ENCODE measurements at regions not wholly inside any gene's neighbourhood (a gene's known extent, or its start where the extent isn't known, plus 50 kb on each side); places are given as distances from the start of the nearest gene placed in this dataset.
"Not testable (repeated sequence)": the region's sequence is repeated elsewhere in the genome, so short reads cannot be mapped to it uniquely, and the experiment has no call there.

DNA sequence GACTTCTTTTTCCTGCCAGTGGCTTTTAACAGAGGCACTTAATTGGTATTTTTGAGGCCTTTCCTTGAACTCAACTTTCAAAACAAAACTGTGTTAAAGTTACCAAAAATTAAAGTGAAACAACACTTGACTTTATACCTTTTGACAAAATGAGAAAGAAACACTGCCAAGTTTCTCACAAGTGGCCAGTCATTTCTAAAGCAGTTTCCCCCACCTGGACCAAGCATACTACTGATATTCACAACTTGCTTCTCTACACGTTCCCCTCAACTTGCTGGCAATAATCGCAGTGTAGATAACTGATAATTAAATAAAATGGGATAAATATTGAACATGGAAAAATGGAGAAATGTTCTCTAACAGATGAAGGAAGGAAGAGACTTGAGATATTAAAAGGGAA, 135.7 kb downstream of the TLR4 start:
- TF ChIP-seq SIN3A (IDR thresholded peaks at IDR 0.05; ENCODE audit: borderline replicate concordance, insufficient read depth, low read depth, low read length): no peak
- no peak for TF ChIP-seq TCF7L2 (IDR thresholded peaks at IDR 0.05; ENCODE audit: low read depth, low read length)
- TF ChIP-seq, protein P1, sequence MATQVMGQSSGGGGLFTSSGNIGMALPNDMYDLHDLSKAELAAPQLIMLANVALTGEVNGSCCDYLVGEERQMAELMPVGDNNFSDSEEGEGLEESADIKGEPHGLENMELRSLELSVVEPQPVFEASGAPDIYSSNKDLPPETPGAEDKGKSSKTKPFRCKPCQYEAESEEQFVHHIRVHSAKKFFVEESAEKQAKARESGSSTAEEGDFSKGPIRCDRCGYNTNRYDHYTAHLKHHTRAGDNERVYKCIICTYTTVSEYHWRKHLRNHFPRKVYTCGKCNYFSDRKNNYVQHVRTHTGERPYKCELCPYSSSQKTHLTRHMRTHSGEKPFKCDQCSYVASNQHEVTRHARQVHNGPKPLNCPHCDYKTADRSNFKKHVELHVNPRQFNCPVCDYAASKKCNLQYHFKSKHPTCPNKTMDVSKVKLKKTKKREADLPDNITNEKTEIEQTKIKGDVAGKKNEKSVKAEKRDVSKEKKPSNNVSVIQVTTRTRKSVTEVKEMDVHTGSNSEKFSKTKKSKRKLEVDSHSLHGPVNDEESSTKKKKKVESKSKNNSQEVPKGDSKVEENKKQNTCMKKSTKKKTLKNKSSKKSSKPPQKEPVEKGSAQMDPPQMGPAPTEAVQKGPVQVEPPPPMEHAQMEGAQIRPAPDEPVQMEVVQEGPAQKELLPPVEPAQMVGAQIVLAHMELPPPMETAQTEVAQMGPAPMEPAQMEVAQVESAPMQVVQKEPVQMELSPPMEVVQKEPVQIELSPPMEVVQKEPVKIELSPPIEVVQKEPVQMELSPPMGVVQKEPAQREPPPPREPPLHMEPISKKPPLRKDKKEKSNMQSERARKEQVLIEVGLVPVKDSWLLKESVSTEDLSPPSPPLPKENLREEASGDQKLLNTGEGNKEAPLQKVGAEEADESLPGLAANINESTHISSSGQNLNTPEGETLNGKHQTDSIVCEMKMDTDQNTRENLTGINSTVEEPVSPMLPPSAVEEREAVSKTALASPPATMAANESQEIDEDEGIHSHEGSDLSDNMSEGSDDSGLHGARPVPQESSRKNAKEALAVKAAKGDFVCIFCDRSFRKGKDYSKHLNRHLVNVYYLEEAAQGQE (IDR thresholded peaks at IDR 0.05; ENCODE audit: insufficient read depth in 1 of 2, low read depth in 2 of 2, low read length in 1 of 2): no peak
- no peak for TF ChIP-seq POLR2AphosphoS5 (IDR thresholded peaks at IDR 0.05; ENCODE audit: low read depth, low read length)
- TF ChIP-seq, protein P2, sequence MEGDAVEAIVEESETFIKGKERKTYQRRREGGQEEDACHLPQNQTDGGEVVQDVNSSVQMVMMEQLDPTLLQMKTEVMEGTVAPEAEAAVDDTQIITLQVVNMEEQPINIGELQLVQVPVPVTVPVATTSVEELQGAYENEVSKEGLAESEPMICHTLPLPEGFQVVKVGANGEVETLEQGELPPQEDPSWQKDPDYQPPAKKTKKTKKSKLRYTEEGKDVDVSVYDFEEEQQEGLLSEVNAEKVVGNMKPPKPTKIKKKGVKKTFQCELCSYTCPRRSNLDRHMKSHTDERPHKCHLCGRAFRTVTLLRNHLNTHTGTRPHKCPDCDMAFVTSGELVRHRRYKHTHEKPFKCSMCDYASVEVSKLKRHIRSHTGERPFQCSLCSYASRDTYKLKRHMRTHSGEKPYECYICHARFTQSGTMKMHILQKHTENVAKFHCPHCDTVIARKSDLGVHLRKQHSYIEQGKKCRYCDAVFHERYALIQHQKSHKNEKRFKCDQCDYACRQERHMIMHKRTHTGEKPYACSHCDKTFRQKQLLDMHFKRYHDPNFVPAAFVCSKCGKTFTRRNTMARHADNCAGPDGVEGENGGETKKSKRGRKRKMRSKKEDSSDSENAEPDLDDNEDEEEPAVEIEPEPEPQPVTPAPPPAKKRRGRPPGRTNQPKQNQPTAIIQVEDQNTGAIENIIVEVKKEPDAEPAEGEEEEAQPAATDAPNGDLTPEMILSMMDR (IDR thresholded peaks at IDR 0.05): no peak
- Histone ChIP-seq H3K27me3 (ENCODE audit: control insufficient read depth, insufficient read depth, low read length) (no peaks in the 10 kb centered on the region), H3K4me3 (ENCODE audit: low read depth in 2 of 2, low read length in 2 of 2) (no peak overlapping the region), H3K9me3 (ENCODE audit: control insufficient read depth, insufficient read depth, low read depth, low read length) (no peaks in the 10 kb centered on the region), H3K4me1 (ENCODE audit: control insufficient read depth, insufficient read depth, low read length) (no peaks in the 10 kb centered on the region), H3K36me3 (ENCODE audit: control insufficient read depth, insufficient read depth, low read length) (no peaks in the 10 kb centered on the region), H3K27ac (ENCODE audit: low read length) (no peak overlapping the region)
- in situ Hi-C loops (cut with HindIII; ENCODE audit: low pct_unique_long_range_greater_than_20kb, low sequenced_read_pairs): no loop called here
- BruUV-seq (replicated peaks): no TSS peak
- intact Hi-C loops (cut with micrococcal nuclease; ENCODE audit: unreplicated experiment): no loop called here
- DNase-seq (ENCODE audit: low read depth, low spot score): no peak
- POLR2A ChIA-PET: no interaction called here
- CTCF ChIA-PET: no interaction called here
- ATAC-seq: no peak

DNA sequence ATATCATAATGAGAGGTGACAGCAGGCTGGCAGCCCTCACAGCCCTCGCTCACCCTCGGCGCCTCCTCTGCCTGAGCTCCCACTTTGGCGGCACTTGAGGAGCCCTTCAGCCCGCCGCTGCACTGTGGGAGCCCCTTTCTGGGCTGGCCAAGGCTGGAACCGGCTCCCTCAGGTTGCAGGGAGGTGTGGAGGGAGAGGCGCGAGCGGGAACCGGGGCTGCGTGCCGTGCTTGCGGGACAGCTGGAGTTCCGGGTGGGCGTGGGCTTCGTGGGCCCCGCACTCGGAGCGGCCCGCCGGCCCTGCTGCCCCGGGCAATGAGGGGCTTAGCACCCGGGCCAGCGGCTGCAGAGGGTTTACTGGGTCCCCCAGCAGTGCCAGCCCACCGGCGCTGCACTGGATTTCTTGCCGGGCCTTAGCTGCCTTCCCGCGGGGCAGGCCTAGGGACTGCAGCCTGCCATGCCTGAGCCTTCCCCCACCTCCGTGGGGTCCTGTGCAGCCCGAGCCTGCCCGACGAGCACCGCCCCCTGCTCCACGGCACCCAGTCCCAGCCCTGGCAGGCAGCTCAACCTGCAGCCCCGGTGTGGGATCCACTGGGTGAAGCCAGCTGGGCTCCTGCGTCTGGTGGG, 147.7 kb downstream of the TLR4 start:
- H3K27me3 ChIP-seq (ENCODE audit: control insufficient read depth, insufficient read depth, low read length); POLR2A ChIA-PET; ATAC-seq; intact Hi-C loops (cut with micrococcal nuclease; ENCODE audit: unreplicated experiment); DNase-seq (ENCODE audit: low read depth, low spot score); H3K36me3 ChIP-seq (ENCODE audit: control insufficient read depth, insufficient read depth, low read length); H3K4me3 ChIP-seq (ENCODE audit: low read depth in 2 of 2, low read length in 2 of 2); BruUV-seq (replicated peaks); in situ Hi-C loops (cut with HindIII; ENCODE audit: low pct_unique_long_range_greater_than_20kb, low sequenced_read_pairs); H3K27ac ChIP-seq (ENCODE audit: low read length); H3K4me1 ChIP-seq (ENCODE audit: control insufficient read depth, insufficient read depth, low read length); CTCF ChIA-PET; H3K9me3 ChIP-seq (ENCODE audit: control insufficient read depth, insufficient read depth, low read depth, low read length): not testable (repeated sequence)

DNA sequence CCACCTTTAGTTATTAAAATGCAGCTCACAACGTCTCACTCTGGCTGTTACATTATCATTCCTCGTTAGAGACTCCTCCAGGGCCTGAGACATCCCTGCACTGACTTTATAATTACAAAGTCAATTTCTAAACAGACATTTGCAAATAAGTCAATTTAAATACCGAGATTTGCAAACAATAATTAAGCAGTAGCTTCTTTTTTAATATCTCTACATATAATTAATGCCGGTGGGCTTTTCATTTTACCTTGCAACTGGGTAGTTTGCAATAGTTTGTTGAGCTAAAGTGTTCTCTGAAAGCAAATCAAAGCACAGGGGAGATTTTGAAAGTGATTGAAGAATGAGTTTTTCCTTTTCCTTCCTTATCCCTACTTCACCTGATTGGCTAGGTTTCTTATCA, 154.4 kb downstream of the TLR4 start:
- in situ Hi-C loops (cut with HindIII; ENCODE audit: low pct_unique_long_range_greater_than_20kb, low sequenced_read_pairs): no loop called here
- no peak for ATAC-seq
- TF ChIP-seq, protein P2 (IDR thresholded peaks at IDR 0.05): no peak
- no peak for TF ChIP-seq SIN3A (IDR thresholded peaks at IDR 0.05; ENCODE audit: borderline replicate concordance, insufficient read depth, low read depth, low read length)
- TF ChIP-seq POLR2AphosphoS5 (IDR thresholded peaks at IDR 0.05; ENCODE audit: low read depth, low read length): no peak
- Histone ChIP-seq H3K4me3 (ENCODE audit: low read depth in 2 of 2, low read length in 2 of 2) (no peak overlapping the region), H3K27me3 (ENCODE audit: control insufficient read depth, insufficient read depth, low read length) (no peaks in the 10 kb centered on the region), H3K9me3 (ENCODE audit: control insufficient read depth, insufficient read depth, low read depth, low read length) (no peaks in the 10 kb centered on the region), H3K27ac (ENCODE audit: low read length) (no peak overlapping the region), H3K4me1 (ENCODE audit: control insufficient read depth, insufficient read depth, low read length) (no peaks in the 10 kb centered on the region), H3K36me3 (ENCODE audit: control insufficient read depth, insufficient read depth, low read length) (no peaks in the 10 kb centered on the region)
- intact Hi-C loops (cut with micrococcal nuclease; ENCODE audit: unreplicated experiment): no loop called here
- BruUV-seq (replicated peaks): no TSS peak
- CTCF ChIA-PET: no interaction called here
- POLR2A ChIA-PET: interaction anchor here (0.6 kb wide), 1 partner anchor 24 kb away, joined by 5 read pairs; no protein-coding TSS in a partner anchor
- DNase-seq (ENCODE audit: low read depth, low spot score): no peak

All from Panc1 (cell line).